PC-9 (cell line): ENCODE measurements at regions not wholly inside any gene's neighbourhood (a gene's known extent, or its start where the extent isn't known, plus 50 kb on each side); places are given as distances from the start of the nearest gene placed in this dataset.

ENCODE experiments used
- EZH2 ChIP-seq: fragments of 200-600 bp; sonication (generic); IDR thresholded peaks from 2 replicates; pipeline ENCODE4 v1.8.0; 2017; ENCODE audit warnings: antibody characterized with exemption, low read depth
- TF ChIP-seq, protein P1 (sequence below): fragments of 200-600 bp; sonication (generic); conservative IDR thresholded peaks from 2 replicates; pipeline ENCODE4 v1.6.1; 2017; ENCODE audit warnings: mixed run types, antibody characterized with exemption, mild to moderate bottlenecking, moderate library complexity

DNA sequence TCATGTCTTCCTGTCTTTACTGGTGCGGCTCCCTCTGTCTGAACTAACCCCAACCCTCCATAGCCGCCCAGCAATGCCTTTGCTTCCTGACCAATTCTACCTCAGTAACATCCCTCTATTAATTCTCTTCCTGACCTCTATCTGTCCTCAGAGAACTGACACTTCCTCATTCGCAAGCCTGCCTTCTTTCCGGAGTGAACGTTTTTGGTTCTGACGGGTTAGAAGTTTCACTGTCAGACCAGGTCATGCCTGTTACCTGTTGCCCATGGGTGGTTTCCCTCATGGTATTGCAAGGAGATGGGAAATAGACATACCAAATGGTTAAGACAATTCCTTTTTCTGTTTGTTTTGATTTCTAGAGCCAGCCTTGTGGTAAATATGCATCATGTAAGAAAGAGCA, 453.4 kb upstream of the SLC14A2 start:
- TF ChIP-seq, protein P1, sequence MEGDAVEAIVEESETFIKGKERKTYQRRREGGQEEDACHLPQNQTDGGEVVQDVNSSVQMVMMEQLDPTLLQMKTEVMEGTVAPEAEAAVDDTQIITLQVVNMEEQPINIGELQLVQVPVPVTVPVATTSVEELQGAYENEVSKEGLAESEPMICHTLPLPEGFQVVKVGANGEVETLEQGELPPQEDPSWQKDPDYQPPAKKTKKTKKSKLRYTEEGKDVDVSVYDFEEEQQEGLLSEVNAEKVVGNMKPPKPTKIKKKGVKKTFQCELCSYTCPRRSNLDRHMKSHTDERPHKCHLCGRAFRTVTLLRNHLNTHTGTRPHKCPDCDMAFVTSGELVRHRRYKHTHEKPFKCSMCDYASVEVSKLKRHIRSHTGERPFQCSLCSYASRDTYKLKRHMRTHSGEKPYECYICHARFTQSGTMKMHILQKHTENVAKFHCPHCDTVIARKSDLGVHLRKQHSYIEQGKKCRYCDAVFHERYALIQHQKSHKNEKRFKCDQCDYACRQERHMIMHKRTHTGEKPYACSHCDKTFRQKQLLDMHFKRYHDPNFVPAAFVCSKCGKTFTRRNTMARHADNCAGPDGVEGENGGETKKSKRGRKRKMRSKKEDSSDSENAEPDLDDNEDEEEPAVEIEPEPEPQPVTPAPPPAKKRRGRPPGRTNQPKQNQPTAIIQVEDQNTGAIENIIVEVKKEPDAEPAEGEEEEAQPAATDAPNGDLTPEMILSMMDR: no peak
- TF ChIP-seq EZH2: no peak
